MM.1S (cell line): ENCODE measurements at regions not wholly inside any gene's neighbourhood (a gene's known extent, or its start where the extent isn't known, plus 50 kb on each side); places are given as distances from the start of the nearest gene placed in this dataset.

Experiments
- DNase-seq: peaks from one replicate; pipeline ENCODE4 v3.0.0-alpha.2; 2015
- H2AFZ ChIP-seq: fragments of 300-600 bp; sonication (generic); 2 replicates; pipeline ENCODE4 v1.6.0; 2016; ENCODE audit warnings: antibody characterized with exemption, low read length
- H3F3A ChIP-seq: fragments of 300-600 bp; sonication (generic); 2 replicates; pipeline ENCODE4 v1.6.1; 2016; ENCODE audit warnings: mild to moderate bottlenecking, antibody characterized with exemption, low read length, moderate library complexity, mixed read lengths; ENCODE audit not compliant: insufficient read depth
- H3K27ac ChIP-seq: fragments of 300-600 bp; sonication (generic); 2 replicates; pipeline ENCODE4 v1.5.1; 2016; ENCODE audit warnings: mild to moderate bottlenecking, low read length
- H3K27me3 ChIP-seq: fragments of 300-600 bp; sonication (generic); replicated peaks from 2 replicates; pipeline ENCODE4 v1.6.0; 2016; ENCODE audit warnings: low read length; ENCODE audit not compliant: insufficient read depth
- H3K36me3 ChIP-seq: fragments of 300-600 bp; sonication (generic); replicated peaks from 2 replicates; pipeline ENCODE4 v1.6.1; 2016; ENCODE audit warnings: mild to moderate bottlenecking, low read length, mixed read lengths; ENCODE audit not compliant: insufficient read depth
- H3K4me1 ChIP-seq: fragments of 300-600 bp; sonication (generic); 2 replicates; pipeline ENCODE4 v1.6.1; 2016; ENCODE audit warnings: low read length, mixed read lengths
- H3K4me2 ChIP-seq: fragments of 300-600 bp; sonication (generic); 2 replicates; pipeline ENCODE4 v1.6.0; 2016; ENCODE audit warnings: low read depth, low read length
- H3K4me3 ChIP-seq: fragments of 300-600 bp; sonication (generic); 2 replicates; pipeline ENCODE4 v1.5.1; 2016; ENCODE audit warnings: low read length, mixed read lengths
- H3K79me2 ChIP-seq: fragments of 300-600 bp; sonication (generic); 2 replicates; pipeline ENCODE4 v1.6.1; 2016; ENCODE audit warnings: mixed run types, low read length, mixed read lengths
- H3K9ac ChIP-seq: fragments of 300-600 bp; sonication (generic); 2 replicates; pipeline ENCODE4 v1.6.1; 2016; ENCODE audit warnings: low read length, mixed read lengths
- H3K9me2 ChIP-seq: fragments of 300-600 bp; sonication (generic); replicated peaks from 2 replicates; pipeline ENCODE4 v1.6.1; 2016; ENCODE audit warnings: mild to moderate bottlenecking, low read length, mixed read lengths; ENCODE audit not compliant: insufficient read depth
- H3K9me3 ChIP-seq: fragments of 300-600 bp; sonication (generic); replicated peaks from 2 replicates; pipeline ENCODE4 v1.6.1; 2016; ENCODE audit warnings: mild to moderate bottlenecking, low read length, mixed read lengths; ENCODE audit not compliant: insufficient read depth
- H4K20me1 ChIP-seq: fragments of 300-600 bp; sonication (generic); 2 replicates; pipeline ENCODE4 v1.6.1; 2016; ENCODE audit warnings: mild to moderate bottlenecking, low read length, moderate library complexity, mixed read lengths; ENCODE audit not compliant: insufficient read depth
- CTCF ChIP-seq: fragments of 300-600 bp; sonication (generic); IDR thresholded peaks from 2 replicates; pipeline ENCODE4 v1.5.1; 2016; ENCODE audit warnings: antibody characterized with exemption, low read length, mixed read lengths
- EZH2 ChIP-seq: fragments of 300-600 bp; sonication (generic); optimal IDR thresholded peaks from 2 replicates; pipeline ENCODE3; 2017; ENCODE audit warnings: low read depth, mild to moderate bottlenecking, antibody characterized with exemption, low read length, mixed read lengths
- EZH2phosphoT487 ChIP-seq: fragments of 300-600 bp; sonication (generic); IDR thresholded peaks from 2 replicates; pipeline ENCODE4 v1.6.1; 2018; ENCODE audit warnings: antibody characterized with exemption, low read length

GRCh38 chr2:199697469-199697868, 153.5 kb downstream of the FTCDNL1 start:
- no peak for DNase-seq
- Histone ChIP-seq H3K4me2 (no peak overlapping the region), H3K4me3 (no peak overlapping the region), H3K9ac (no peak overlapping the region), H3K27ac (no peak overlapping the region), H3K9me3 (no peaks in the 10 kb centered on the region), H3K36me3 (no peaks in the 10 kb centered on the region), H3K27me3 (no peaks in the 10 kb centered on the region), H3F3A (no peaks in the 10 kb centered on the region), H3K9me2 (no peaks in the 10 kb centered on the region), H4K20me1 (no peaks in the 10 kb centered on the region), H3K4me1 (no peaks in the 10 kb centered on the region), H3K79me2 (no peaks in the 10 kb centered on the region), H2AFZ (no peak overlapping the region)
- TF ChIP-seq EZH2 (no peak), EZH2phosphoT487 (no peak), CTCF (no peak)

- no peak for TF ChIP-seq CTCF
- no peak for TF ChIP-seq EZH2
- TF ChIP-seq EZH2phosphoT487 = no peak
These were observed 154.9 kb downstream of the FTCDNL1 start for GRCh38 chr2:199696048-199696447.

DNA sequence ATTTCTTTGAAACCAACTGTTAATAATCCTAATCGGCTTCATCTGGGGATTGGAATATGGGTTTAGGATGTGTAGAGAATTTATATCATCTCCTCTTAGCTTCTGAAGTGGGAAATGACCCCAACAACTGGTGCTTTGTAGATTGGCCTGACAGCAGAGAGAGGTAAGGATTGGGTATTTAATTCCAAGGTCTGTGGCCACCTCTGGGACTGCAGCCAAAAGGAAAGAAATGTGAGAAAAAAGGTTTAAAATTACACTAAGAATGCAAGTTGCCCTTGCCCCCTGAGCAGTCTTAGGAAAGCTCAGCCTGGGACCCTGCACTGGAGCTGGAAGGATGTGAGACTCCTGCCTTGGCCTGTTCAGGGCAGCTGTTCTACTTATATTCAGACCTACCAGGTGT, 157.1 kb downstream of the FTCDNL1 start:
- TF ChIP-seq EZH2phosphoT487 (no peak), EZH2 (no peak), CTCF (no peak)
- H2AFZ ChIP-seq = no peak overlapping the region
- H3K9me3 ChIP-seq = no peaks in the 10 kb centered on the region
- H3K9me2 ChIP-seq = no peaks in the 10 kb centered on the region
- H3K36me3 ChIP-seq = no peaks in the 10 kb centered on the region
- no peaks in the 10 kb centered on the region for H3K4me1 ChIP-seq
- H4K20me1 ChIP-seq = no peaks in the 10 kb centered on the region
- H3K4me2 ChIP-seq = no peak overlapping the region
- H3K9ac ChIP-seq = no peak overlapping the region
- no peaks in the 10 kb centered on the region for H3K27me3 ChIP-seq
- H3F3A ChIP-seq = no peaks in the 10 kb centered on the region
- H3K4me3 ChIP-seq = no peak overlapping the region
- DNase-seq = no peak
- H3K27ac ChIP-seq = no peak overlapping the region
- H3K79me2 ChIP-seq = no peaks in the 10 kb centered on the region

More at GRCh38 chr2:199696048-199696447, 154.9 kb downstream of the FTCDNL1 start:
- Histone ChIP-seq H3K27me3 (no peaks in the 10 kb centered on the region), H3F3A (no peaks in the 10 kb centered on the region), H3K4me1 (no peaks in the 10 kb centered on the region), H3K4me2 (no peak overlapping the region), H3K9ac (no peak overlapping the region), H3K36me3 (no peaks in the 10 kb centered on the region), H3K79me2 (no peaks in the 10 kb centered on the region), H2AFZ (no peak overlapping the region), H3K9me2 (no peaks in the 10 kb centered on the region), H3K27ac (no peak overlapping the region), H4K20me1 (no peaks in the 10 kb centered on the region), H3K9me3 (no peaks in the 10 kb centered on the region), H3K4me3 (no peak overlapping the region)
- no peak for DNase-seq

DNA sequence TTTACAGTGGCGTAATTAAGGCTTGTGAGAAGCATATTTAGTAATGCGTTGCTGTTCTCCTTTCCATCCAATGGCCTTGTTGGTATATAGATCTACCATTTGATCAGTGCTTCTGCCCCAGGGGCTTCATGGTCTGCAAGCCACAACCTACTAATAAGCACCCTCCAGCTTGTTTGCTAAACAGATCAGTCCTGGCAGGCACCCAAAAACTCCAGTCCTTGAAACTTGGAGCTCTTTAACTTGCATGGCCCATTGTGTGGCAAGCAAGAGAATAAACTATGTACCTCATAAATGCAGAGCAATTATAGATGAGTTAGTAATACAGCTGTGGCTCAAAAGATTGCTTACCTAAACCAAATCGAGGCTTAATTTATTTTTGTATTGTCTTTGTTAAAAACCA, 158.5 kb downstream of the FTCDNL1 start:
- no peak overlapping the region for H3K9ac ChIP-seq
- no peaks in the 10 kb centered on the region for H3K79me2 ChIP-seq
- H2AFZ ChIP-seq = no peak overlapping the region
- H4K20me1 ChIP-seq = no peaks in the 10 kb centered on the region
- no peaks in the 10 kb centered on the region for H3K36me3 ChIP-seq
- no peak overlapping the region for H3K27ac ChIP-seq
- H3K4me2 ChIP-seq = no peak overlapping the region
- H3F3A ChIP-seq = no peaks in the 10 kb centered on the region
- H3K9me2 ChIP-seq = no peaks in the 10 kb centered on the region
- TF ChIP-seq CTCF (no peak), EZH2phosphoT487 (no peak), EZH2 (no peak)
- no peak for DNase-seq
- H3K4me3 ChIP-seq = no peak overlapping the region
- H3K27me3 ChIP-seq = no peaks in the 10 kb centered on the region
- H3K4me1 ChIP-seq = no peaks in the 10 kb centered on the region
- H3K9me3 ChIP-seq = no peaks in the 10 kb centered on the region
